ENCODE measurements at regions not wholly inside any gene's neighbourhood (a gene's known extent, or its start where the extent isn't known, plus 50 kb on each side); places are given as distances from the start of the nearest gene placed in this dataset.

- H3K27ac ChIP-seq (ENCODE audit: low read depth, low read length, poor library complexity, severe bottlenecking), result no peak overlapping the region
- no peaks in the 10 kb centered on the region for H3K36me3 ChIP-seq (ENCODE audit: insufficient read depth, low read length, poor library complexity, severe bottlenecking)
- no peaks in the 10 kb centered on the region for H3K4me1 ChIP-seq (ENCODE audit: insufficient read depth, low read length, poor library complexity, severe bottlenecking)
- ChIA-PET POLR2A (ENCODE audit: low non-redundant PET) (interaction anchor here (0.6 kb wide), 1 partner anchor 26 kb away, joined by 3 read pairs; no protein-coding TSS in a partner anchor), CTCF (no interaction called here)
- BruUV-seq (replicated peaks), result no TSS peak
- no peaks in the 10 kb centered on the region for H3K9me3 ChIP-seq (ENCODE audit: low read depth, low read length, poor library complexity, severe bottlenecking)
- DNase-seq (ENCODE audit: low spot score), result no peak
- peaks cover 4% of the 10 kb centered on the region for H3K27me3 ChIP-seq (replicated peaks; ENCODE audit: insufficient read depth, low read depth, low read length, poor library complexity)
- H3K4me3 ChIP-seq (ENCODE audit: low read depth, low read length, poor library complexity, severe bottlenecking), result no peak overlapping the region
- intact Hi-C loops (cut with micrococcal nuclease; ENCODE audit: unreplicated experiment), result no loop called here
- TF ChIP-seq CTCF (conservative IDR thresholded peaks at IDR 0.05; ENCODE audit: low read depth, low read length), result no peak
These were observed 51.2 kb upstream of the PRR23C start for GRCh38 chr3:139095803-139096466.

GRCh38 chr3:139096670-139097069 is 52.0 kb upstream of the PRR23C start:
- Histone ChIP-seq H3K4me3 (ENCODE audit: low read depth, low read length, poor library complexity, severe bottlenecking) (no peak overlapping the region), H3K4me1 (ENCODE audit: insufficient read depth, low read length, poor library complexity, severe bottlenecking) (no peaks in the 10 kb centered on the region), H3K27ac (ENCODE audit: low read depth, low read length, poor library complexity, severe bottlenecking) (no peak overlapping the region), H3K27me3 (replicated peaks; ENCODE audit: insufficient read depth, low read depth, low read length, poor library complexity) (peaks cover 4% of the 10 kb centered on the region), H3K36me3 (ENCODE audit: insufficient read depth, low read length, poor library complexity, severe bottlenecking) (no peaks in the 10 kb centered on the region), H3K9me3 (ENCODE audit: low read depth, low read length, poor library complexity, severe bottlenecking) (no peaks in the 10 kb centered on the region)
- CTCF ChIA-PET, result no interaction called here
- BruUV-seq (replicated peaks), result no TSS peak
- TF ChIP-seq EZH2 (IDR thresholded peaks at IDR 0.05; ENCODE audit: borderline replicate concordance, low read depth, low read length, poor library complexity, severe bottlenecking) (no peak), CTCF (conservative IDR thresholded peaks at IDR 0.05; ENCODE audit: low read depth, low read length) (no peak)
- no peak for DNase-seq (ENCODE audit: low spot score)
- POLR2A ChIA-PET (ENCODE audit: low non-redundant PET), result no interaction called here
- intact Hi-C loops (cut with micrococcal nuclease; ENCODE audit: unreplicated experiment), result no loop called here

- DNase-seq (ENCODE audit: low spot score), result no peak
- POLR2A ChIA-PET (ENCODE audit: low non-redundant PET), result no interaction called here
- no peak overlapping the region for H3K27ac ChIP-seq (ENCODE audit: low read depth, low read length, poor library complexity, severe bottlenecking)
- no peaks in the 10 kb centered on the region for H3K4me1 ChIP-seq (ENCODE audit: insufficient read depth, low read length, poor library complexity, severe bottlenecking)
- TF ChIP-seq EZH2 (IDR thresholded peaks at IDR 0.05; ENCODE audit: borderline replicate concordance, low read depth, low read length, poor library complexity, severe bottlenecking), result no peak
- TF ChIP-seq CTCF (conservative IDR thresholded peaks at IDR 0.05; ENCODE audit: low read depth, low read length), result no peak
- intact Hi-C loops (cut with micrococcal nuclease; ENCODE audit: unreplicated experiment), result no loop called here
- H3K27me3 ChIP-seq (replicated peaks; ENCODE audit: insufficient read depth, low read depth, low read length, poor library complexity), result peaks cover 4% of the 10 kb centered on the region
- no TSS peak for BruUV-seq (replicated peaks)
- H3K36me3 ChIP-seq (ENCODE audit: insufficient read depth, low read length, poor library complexity, severe bottlenecking), result no peaks in the 10 kb centered on the region
- CTCF ChIA-PET, result no interaction called here
- no peaks in the 10 kb centered on the region for H3K9me3 ChIP-seq (ENCODE audit: low read depth, low read length, poor library complexity, severe bottlenecking)
- no peak overlapping the region for H3K4me3 ChIP-seq (ENCODE audit: low read depth, low read length, poor library complexity, severe bottlenecking)
These were observed 53.7 kb upstream of the PRR23C start for GRCh38 chr3:139098391-139098790.

Data from A673 (cell line).